NOMO-1 treated with dmso at 0.1 percent for 144 hours (cell line): ENCODE measurements at regions not wholly inside any gene's neighbourhood (a gene's known extent, or its start where the extent isn't known, plus 50 kb on each side); places are given as distances from the start of the nearest gene placed in this dataset.

ENCODE experiments used
- DNase-seq: peaks from one replicate; lab custom pipeline; 2025; ENCODE audit not compliant: unreplicated experiment; lab: John Stamatoyannopoulos, UW

GRCh38 chr1:98427664-98428063, 233.9 kb upstream of the SNX7 start:
- DNase-seq: no peak

GRCh38 chr1:98426092-98426491, 235.4 kb upstream of the SNX7 start:
- DNase-seq: no peak

- no peak for DNase-seq
Measured at GRCh38 chr1:98422816-98423215, 238.7 kb upstream of the SNX7 start.

- DNase-seq: no peak
Measured at GRCh38 chr1:98421085-98421435, 240.5 kb upstream of the SNX7 start.

- no peak for DNase-seq
Measured at GRCh38 chr1:98420376-98421084, 241.0 kb upstream of the SNX7 start.

- no peak for DNase-seq
Measured at GRCh38 chr1:98417820-98418219, 243.7 kb upstream of the SNX7 start.

GRCh38 chr1:98410082-98410481, 251.4 kb upstream of the SNX7 start:
- DNase-seq: no peak

- no peak for DNase-seq
Measured at GRCh38 chr1:98406352-98407088, 255.0 kb upstream of the SNX7 start.

- no peak for DNase-seq
Measured at GRCh38 chr1:98405581-98406074, 255.9 kb upstream of the SNX7 start.

GRCh38 chr1:98404866-98405265, 256.7 kb upstream of the SNX7 start:
- DNase-seq: no peak

GRCh38 chr1:98403963-98404480, 257.5 kb upstream of the SNX7 start:
- no peak for DNase-seq

- DNase-seq: no peak
Measured at GRCh38 chr1:98402860-98403259, 258.7 kb upstream of the SNX7 start.

GRCh38 chr1:98400446-98400845, 261.1 kb upstream of the SNX7 start:
- DNase-seq: no peak

GRCh38 chr1:98399218-98399617, 262.3 kb upstream of the SNX7 start:
- DNase-seq: no peak

GRCh38 chr1:98398649-98399048, 262.9 kb upstream of the SNX7 start:
- no peak for DNase-seq

GRCh38 chr1:98398092-98398491, 263.4 kb upstream of the SNX7 start:
- no peak for DNase-seq

GRCh38 chr1:98393719-98394118, 267.8 kb upstream of the SNX7 start:
- DNase-seq: no peak

- DNase-seq: no peak
Measured at GRCh38 chr1:98391175-98391574, 270.3 kb upstream of the SNX7 start.

- DNase-seq: no peak
Measured at GRCh38 chr1:98389809-98390208, 271.7 kb upstream of the SNX7 start.

- no peak for DNase-seq
Measured at GRCh38 chr1:98388441-98388840, 273.1 kb upstream of the SNX7 start.

- no peak for DNase-seq
Measured at GRCh38 chr1:98387701-98388100, 273.8 kb upstream of the SNX7 start.

- no peak for DNase-seq
Measured at GRCh38 chr1:98386675-98387440, 274.7 kb upstream of the SNX7 start.
